SK-N-MC (cell line): ENCODE measurements at regions not wholly inside any gene's neighbourhood (a gene's known extent, or its start where the extent isn't known, plus 50 kb on each side); places are given as distances from the start of the nearest gene placed in this dataset.

Experiments
- EZH2 ChIP-seq: fragments of 200-600 bp; sonication (generic); IDR thresholded peaks from one replicate; pipeline ENCODE4 v1.6.1; 2017; ENCODE audit warnings: antibody characterized with exemption
- POLR2AphosphoS5 ChIP-seq: IDR thresholded peaks from 2 replicates; pipeline ENCODE4 v1.6.1; 2012; ENCODE audit warnings: mild to moderate bottlenecking, low read depth, low read length, borderline replicate concordance

DNA sequence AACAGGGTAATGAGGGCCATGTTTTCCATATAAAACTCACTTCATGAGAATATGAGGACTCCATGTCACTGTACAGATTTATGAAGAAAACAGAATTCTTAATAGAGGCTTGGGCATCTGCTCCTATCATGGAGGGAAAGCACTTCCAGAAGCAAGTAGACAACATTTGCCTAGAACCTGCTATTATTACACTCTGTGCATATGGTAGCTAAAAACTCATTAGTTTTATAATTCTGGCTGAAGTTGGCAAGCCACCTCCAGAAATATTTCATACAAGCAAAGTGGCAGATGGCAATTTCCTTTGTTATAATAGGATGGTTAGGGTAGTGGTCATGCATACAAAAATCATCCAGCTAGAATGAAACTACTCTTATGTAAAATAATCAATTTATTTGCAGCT is 65.8 kb upstream of the TLK1 start:
- TF ChIP-seq POLR2AphosphoS5: no peak
- no peak for TF ChIP-seq EZH2
